ENCODE measurements at regions not wholly inside any gene's neighbourhood (a gene's known extent, or its start where the extent isn't known, plus 50 kb on each side); places are given as distances from the start of the nearest gene placed in this dataset.
"Not testable (repeated sequence)": the region's sequence is repeated elsewhere in the genome, so short reads cannot be mapped to it uniquely, and the experiment has no call there.

DNA sequence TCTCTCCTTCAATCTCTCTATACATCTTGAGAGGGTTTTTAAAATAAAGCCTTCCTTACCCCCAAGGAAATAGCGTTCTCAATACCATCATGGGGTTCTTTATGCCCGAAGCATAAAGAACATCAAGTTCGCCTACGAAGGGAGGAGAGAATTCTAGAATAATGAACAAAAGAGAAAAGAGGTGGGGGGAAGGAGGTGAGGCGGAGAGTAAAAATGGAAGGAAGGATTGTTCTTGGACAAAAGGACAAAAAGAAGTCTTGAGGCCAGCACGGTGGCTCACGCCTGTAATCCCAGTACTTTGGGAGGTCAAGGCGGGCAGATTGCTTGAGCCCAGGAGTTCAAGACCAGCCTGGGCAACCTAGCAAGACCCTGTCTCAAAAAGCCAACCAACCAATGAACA, 319.8 kb upstream of the NCKAP5 start:
- DNase-seq (ENCODE audit: low read depth) = no peak
- no peak overlapping the region for H3K4me3 ChIP-seq (replicated peaks; ENCODE audit: low read depth, low read length)
- TF ChIP-seq, protein P1, sequence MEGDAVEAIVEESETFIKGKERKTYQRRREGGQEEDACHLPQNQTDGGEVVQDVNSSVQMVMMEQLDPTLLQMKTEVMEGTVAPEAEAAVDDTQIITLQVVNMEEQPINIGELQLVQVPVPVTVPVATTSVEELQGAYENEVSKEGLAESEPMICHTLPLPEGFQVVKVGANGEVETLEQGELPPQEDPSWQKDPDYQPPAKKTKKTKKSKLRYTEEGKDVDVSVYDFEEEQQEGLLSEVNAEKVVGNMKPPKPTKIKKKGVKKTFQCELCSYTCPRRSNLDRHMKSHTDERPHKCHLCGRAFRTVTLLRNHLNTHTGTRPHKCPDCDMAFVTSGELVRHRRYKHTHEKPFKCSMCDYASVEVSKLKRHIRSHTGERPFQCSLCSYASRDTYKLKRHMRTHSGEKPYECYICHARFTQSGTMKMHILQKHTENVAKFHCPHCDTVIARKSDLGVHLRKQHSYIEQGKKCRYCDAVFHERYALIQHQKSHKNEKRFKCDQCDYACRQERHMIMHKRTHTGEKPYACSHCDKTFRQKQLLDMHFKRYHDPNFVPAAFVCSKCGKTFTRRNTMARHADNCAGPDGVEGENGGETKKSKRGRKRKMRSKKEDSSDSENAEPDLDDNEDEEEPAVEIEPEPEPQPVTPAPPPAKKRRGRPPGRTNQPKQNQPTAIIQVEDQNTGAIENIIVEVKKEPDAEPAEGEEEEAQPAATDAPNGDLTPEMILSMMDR (IDR thresholded peaks at IDR 0.05; ENCODE audit: low read length, missing control alignments) = no peak

DNA sequence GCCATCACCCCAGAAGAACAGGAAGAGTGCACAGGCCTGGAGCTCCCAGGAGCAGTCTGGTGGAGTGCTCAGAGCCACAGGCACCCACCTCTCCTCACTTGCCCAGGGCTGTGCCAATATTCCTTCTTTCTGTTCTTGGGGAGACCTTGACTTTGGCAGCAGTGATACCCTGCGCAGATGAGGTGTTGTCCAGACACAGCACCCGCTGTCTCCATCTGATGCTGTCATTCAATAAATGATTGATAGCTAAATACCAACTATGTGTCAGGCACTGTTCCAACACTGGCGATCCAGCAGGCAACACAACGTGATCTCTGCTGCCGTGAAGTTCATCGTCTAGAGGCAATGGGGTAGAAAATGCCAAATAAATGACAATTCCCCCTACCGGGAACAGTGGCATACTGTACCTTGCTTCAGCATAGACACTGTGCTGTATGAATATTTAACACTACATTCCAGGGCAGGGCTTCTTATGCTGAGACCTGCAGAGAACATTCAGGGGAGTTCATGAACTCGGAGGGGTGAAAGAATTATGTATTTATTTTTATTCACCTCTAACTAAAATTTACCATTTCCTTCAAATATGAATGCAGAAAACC, 320.5 kb upstream of the NCKAP5 start:
- DNase-seq (ENCODE audit: low read depth) = no peak
- TF ChIP-seq, protein P1 (IDR thresholded peaks at IDR 0.05; ENCODE audit: low read length, missing control alignments) = no peak

DNA sequence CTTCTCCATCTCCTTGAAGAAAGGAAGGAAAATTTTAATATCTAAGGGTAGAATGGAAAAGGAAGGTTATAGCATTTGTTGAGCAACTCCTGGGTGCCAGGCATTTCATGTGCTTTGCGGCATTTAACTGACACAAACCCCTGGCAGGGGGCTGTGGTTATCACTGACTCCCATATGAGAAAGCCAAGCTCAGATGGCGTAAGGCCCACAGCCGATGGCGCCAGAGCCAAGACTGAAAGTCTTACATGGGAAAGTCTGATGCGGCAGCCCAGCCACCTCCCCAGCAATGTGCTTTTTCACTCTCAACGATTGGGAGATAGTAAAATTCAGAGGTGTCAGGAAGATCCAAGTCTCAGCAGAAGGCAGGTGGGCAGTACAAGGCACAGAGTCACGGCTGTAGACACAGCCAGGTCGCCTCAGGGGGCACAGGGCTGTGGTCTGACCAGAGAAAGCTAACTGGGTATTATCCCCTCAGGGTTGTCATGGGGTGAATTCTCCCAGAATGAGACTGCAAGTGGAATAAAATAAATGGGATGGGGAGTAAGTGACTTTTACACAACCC, 324.2 kb upstream of the NCKAP5 start:
- DNase-seq (ENCODE audit: low read depth) = no peak
- no peak overlapping the region for H3K4me3 ChIP-seq (replicated peaks; ENCODE audit: low read depth, low read length)
- TF ChIP-seq, protein P1 (IDR thresholded peaks at IDR 0.05; ENCODE audit: low read length, missing control alignments) = no peak

More for the DNA sequence above, 320.5 kb upstream of the NCKAP5 start:
- H3K4me3 ChIP-seq (replicated peaks; ENCODE audit: low read depth, low read length) = no peak overlapping the region

DNA sequence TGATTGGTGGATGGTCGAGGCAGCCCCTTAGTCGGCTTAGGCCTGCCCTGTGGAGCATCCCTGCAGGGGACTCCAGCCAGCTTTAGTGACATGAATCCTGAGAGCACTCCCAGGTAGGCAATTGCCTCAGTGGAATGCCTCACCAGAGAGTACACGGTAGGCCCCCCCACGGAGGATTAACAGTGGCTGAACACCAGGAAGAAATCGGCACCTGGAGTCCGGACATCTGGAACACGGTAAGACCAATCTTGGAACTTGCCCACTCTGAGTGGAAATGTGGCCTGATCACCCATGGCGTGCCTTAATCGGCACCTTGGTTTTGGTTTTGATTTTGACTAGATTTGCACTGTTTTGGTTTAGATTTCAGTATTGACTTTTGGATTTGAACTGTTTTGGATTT, 326.2 kb upstream of the NCKAP5 start:
- TF ChIP-seq, protein P1 (IDR thresholded peaks at IDR 0.05; ENCODE audit: low read length, missing control alignments) = no peak
- no peak overlapping the region for H3K4me3 ChIP-seq (replicated peaks; ENCODE audit: low read depth, low read length)
- DNase-seq (ENCODE audit: low read depth) = no peak

DNA sequence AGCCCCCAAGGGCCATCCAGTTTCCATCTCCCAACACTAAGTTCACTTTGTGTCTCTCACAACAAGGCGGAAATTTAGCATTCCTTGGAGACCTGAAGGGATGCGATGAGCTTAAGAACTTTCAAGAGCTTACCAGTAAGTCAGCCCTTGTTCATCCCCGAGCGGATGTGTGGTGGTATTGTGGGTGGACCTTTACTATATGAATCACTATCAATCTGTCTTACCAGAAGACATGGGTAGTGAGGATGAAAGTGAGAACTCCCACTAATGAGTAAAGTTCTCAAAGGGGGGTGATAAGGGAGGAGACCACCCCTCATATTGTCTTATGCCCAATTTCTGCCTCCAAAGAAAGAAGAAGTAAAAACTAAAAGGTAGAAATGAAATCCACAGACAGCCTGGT, 329.6 kb upstream of the NCKAP5 start:
- DNase-seq (ENCODE audit: low read depth); H3K4me3 ChIP-seq (replicated peaks; ENCODE audit: low read depth, low read length): not testable (repeated sequence)

DNA sequence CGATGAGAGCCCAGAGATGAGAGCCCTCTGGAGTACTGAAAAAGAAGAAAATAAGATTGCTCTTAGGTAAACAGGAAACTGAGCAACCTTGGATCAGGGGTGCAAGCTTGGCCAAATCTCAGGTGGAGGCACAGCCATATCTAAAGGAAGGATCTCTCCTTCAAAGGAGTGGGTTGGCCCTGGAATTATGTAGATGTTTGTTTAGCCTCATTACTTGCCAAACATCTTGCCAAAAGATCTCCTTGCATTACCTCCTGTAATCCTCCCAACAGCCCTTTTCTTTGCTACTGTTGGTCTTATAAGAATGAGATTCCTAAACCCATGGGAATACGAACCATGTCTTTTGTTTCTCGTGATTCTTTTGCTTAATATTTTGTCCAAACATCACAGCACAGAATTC, 332.6 kb upstream of the NCKAP5 start:
- DNase-seq (ENCODE audit: low read depth) = no peak
- TF ChIP-seq, protein P1 (IDR thresholded peaks at IDR 0.05; ENCODE audit: low read length, missing control alignments) = no peak
- no peak overlapping the region for H3K4me3 ChIP-seq (replicated peaks; ENCODE audit: low read depth, low read length)

DNA sequence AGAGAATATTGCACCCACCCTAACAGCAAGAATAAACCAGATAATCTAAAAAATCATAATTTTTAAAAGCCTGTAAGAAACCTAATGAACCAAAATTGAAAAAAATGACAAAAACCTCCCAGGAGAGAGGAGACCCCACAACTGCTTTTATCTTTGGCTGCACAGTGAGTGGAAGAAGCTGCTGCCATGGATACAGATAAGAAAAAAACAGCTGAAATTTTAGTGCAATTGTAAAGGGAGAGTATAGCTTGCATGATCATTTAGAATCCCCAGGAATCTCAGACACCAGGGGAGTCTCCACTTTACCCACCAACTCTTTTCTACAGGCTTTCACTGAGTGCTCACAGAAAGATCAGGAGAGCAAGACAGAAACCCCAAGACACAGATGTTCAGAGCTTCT, 338.1 kb upstream of the NCKAP5 start:
- TF ChIP-seq, protein P1 (IDR thresholded peaks at IDR 0.05; ENCODE audit: low read length, missing control alignments) = no peak
- no peak overlapping the region for H3K4me3 ChIP-seq (replicated peaks; ENCODE audit: low read depth, low read length)
- DNase-seq (ENCODE audit: low read depth) = no peak
